GM04503 (cell line): ENCODE measurements at regions not wholly inside any gene's neighbourhood (a gene's known extent, or its start where the extent isn't known, plus 50 kb on each side); places are given as distances from the start of the nearest gene placed in this dataset.

Experiments used
- DNase-seq: peaks from one replicate; pipeline ENCODE4 v3.0.0-alpha.2; 2012; ENCODE audit warnings: low read depth

DNA sequence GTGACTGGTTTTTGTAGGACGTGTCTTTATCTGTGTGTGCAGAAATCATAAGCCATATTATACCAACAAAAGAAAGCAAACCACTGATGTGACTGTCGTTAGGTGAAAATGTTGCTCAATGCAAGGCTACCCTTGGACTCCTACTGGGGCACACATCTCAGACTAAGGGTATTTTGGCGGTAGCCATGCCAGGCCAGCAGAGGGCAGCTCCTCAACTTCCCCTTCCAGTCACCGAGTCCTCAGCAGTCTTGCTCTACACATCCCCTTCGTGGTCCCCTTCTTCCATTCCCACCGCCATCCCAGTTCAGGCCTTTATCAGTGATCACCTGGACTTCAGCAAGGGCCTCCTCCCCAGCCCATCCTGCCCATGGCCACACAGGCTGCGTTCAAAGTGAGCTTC lies 113.7 kb upstream of the GGTLC1 start:
- no peak for DNase-seq

GRCh38 chr20:24100370-24101011 lies 111.9 kb upstream of the GGTLC1 start:
- DNase-seq = no peak

GRCh38 chr20:24098886-24099285 lies 110.3 kb upstream of the GGTLC1 start:
- no peak for DNase-seq

DNA sequence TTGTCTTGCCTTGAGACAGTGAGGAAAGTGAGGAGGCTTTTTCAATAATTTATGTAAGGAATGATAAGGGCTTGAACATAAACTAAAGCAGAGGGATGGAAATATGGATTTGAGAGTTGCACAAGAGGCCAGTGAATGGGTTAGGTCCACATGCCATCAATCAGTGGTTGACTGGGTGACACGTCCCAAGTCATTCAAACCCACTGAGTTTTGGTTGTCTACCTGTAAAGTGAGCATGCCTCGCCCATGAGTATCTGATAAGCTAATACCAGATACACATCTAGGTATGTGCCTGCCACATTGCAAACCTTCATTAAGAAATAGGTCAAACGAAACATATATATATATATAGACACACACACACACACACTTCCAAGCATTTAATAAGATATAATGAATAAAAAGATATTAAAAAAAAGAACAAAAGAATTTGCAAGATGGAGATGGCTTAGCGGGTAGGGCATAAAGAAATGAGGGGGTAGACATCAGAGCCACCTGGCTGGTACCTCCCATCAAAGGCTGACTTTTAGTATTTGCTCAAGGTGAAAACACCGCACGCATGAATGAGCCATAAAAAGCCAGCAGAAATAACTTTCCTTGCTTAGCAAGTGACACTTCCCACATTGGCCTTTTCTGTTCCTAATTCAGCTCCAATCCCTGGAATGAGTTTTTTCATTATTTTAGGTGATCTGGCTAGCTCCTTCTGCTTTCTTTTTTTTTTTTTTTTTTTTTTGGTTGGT lies 109.1 kb upstream of the GGTLC1 start:
- DNase-seq = no peak

- no peak for DNase-seq
These were observed 108.4 kb upstream of the GGTLC1 start for GRCh38 chr20:24096864-24097450.

DNA sequence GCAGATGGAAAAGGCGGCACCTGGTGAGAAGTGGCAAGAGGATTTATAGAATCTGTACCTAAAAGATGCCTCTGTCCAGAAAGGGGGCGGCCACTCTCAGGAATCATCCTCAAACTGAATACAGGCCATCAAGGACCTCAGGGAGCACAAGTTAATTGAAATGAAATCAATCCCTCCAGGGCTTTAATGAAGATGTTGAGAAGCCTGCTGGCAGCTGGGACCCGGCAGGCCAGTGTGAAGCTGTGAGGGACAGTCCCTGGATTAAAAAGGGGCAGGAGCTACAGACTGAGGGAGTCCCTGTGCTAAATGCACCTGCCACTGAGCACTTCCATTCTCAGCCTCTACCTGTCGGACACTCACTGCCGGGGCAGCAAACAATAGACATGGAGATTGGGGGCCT lies 107.7 kb upstream of the GGTLC1 start:
- DNase-seq = no peak

GRCh38 chr20:24095756-24096155 lies 107.2 kb upstream of the GGTLC1 start:
- no peak for DNase-seq

DNA sequence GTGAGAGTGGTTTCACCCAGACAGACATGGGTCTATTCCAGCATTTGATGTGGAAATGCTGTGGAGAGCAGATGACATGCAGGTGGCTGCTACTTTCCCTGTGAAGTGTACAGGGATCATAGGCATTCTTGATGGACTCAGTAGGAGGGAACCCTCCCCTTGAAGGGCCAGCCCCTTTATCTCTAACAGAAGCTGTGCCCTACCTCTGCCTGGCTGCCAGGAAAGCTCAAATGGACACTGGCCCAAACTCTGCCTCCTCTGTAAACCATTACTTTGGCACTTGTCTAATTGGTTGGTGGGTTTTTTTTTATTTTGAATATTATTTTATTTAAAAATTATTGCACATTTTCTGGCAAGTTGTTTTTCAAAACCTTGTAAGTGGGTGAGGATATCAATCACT lies 106.7 kb upstream of the GGTLC1 start:
- DNase-seq = no peak

DNA sequence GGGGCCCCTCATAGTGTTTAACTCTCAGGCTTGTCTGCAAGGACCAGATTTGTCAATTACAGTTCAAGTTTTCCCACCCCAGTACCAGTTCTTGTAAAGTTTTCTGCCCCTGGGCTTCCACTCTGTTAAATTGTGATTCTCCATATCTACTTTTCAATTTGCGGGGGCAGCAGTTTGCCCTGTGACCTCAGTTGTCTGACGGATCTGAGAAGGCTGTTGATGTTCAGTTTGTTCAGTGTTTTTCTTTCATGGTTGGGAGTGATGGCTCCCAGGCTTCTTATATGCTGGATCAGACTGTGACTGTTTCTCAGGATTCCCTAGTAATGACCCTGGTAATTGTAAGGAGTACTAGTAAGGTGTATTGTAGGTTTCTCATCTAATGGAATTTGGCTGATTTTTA lies 101.0 kb upstream of the GGTLC1 start:
- no peak for DNase-seq

DNA sequence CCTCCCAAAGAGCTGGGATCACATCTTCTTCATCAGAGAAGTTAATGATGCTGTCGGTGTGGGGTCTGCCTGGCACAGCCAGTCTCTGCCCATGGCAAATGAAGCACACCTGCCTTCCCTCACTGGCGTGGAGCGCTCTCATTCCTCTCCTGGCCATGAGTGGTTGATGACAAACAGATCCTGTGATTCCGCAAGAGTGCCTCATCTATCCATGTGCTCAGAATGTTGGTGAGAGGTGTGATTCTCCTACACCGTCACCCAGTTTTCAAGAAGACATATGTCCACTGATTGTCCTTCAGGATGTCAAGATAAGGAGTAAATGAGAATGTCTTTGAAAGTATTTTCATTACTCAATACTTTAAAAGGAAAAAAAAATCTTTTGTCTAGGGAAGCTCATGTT lies 97.5 kb upstream of the GGTLC1 start:
- DNase-seq = no peak

DNA sequence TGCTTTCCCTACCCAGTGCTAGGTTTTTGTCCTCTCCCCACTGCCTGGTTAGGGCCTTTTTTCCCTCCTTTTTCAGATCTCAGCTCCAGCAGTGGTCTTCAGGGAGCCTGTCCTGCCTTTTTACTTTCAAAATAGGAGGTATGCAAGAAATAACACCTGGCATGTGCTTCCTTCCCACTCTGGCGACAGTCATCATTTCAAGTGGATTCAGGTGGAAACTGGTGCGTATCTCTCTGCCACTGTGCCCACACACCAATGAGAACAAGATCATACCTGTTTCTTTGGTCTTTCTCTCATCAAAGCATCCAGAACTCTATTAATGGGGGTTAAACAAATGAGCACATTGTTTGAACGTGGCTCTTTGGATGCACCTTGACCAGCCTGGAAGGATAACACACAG lies 95.7 kb upstream of the GGTLC1 start:
- DNase-seq = no peak

DNA sequence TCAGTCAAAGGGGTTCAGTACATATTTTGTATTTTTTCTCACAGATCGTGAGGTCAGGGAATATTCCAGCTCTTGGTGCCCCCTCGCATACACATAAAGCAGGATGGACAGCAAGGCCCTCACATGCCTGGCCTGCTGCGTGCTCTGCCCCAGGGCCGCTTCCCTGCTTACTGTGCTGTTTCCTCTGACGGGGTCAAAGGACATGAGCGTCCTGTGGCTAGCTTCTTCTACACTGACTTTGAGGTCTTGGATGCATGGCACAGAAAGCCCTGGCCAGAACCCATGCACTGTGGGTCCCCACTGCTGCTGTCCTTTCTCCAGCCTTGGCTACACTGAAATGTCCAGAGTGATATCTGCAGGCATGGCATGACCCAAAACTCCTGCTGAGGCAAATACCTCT lies 92.5 kb upstream of the GGTLC1 start:
- no peak for DNase-seq

DNA sequence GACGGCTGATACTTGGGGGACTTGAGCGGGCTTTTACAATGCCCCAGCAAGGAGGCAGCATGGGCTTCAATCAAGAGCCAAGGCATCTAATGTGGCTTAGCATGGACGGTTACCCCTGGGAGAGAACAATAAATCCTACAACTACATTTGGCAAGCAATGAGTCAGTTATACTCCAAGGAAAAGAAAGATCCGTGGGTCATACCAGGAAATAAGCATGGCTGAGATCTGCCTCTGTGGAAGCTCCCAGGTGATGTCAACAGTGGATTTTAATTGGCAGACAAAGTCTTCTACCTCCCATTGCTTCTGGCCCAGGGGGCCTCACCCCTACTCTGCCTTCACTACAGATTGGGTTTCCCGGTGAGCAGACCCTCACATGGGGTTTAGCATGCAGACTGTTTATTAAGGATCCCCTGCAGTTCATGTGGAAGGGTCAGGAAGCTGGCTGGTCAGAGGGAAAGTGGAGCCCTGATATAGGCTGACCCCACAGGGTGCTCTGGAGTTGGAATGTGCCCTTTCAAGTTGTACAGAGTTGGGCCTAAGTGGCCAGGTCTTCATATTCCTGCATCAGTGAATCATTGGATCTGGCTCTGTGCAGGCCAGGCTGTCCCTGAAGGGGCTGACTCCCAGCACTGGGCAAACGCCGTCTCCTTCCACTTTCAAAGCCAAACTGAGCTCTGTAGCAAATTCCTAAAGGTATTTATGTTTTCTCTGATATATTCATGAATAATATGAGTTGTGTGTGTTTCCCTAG lies 91.3 kb upstream of the GGTLC1 start:
- no peak for DNase-seq

DNA sequence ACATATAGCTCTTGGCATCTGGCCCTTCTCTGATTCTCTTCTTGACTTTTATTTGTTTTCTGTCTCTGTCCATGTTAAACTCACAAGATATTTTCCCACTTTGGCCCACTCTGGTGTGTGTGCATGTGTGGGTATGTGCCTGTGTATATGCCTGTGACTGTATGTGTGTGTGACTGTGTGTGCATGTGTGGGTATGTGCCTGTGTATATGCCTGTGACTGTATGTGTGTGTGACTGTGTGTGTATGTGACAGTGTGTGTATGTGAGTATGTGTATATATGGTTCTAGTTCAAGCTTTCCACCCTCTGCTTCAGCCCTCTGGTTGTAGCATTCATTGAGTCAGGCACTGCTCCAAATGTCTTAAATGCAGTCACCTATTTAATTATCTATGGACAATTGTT lies 88.6 kb upstream of the GGTLC1 start:
- DNase-seq = no peak

- DNase-seq = no peak
These were observed 82.1 kb upstream of the GGTLC1 start for GRCh38 chr20:24070679-24071078.

- DNase-seq = no peak
These were observed 77.6 kb upstream of the GGTLC1 start for GRCh38 chr20:24066076-24066700.

DNA sequence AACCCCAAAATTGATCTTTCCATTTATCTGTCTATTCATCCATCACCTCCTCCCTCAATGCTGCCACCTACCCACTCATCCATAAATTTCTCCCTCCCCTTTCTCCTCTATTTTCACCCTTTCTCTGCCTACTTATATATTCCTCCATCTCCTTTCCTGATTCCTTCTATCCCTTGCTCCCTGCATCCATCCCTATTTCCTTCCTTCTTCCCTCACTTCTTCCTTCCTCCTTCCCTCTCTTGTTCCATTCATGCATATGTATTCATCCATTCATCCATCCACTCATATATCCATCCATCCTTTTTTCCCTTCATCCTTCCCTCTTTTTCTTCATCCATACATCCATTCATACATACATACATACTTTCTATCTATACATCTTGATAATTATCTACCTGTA lies 76.3 kb upstream of the GGTLC1 start:
- no peak for DNase-seq

GRCh38 chr20:24064092-24064491 lies 75.5 kb upstream of the GGTLC1 start:
- no peak for DNase-seq

DNA sequence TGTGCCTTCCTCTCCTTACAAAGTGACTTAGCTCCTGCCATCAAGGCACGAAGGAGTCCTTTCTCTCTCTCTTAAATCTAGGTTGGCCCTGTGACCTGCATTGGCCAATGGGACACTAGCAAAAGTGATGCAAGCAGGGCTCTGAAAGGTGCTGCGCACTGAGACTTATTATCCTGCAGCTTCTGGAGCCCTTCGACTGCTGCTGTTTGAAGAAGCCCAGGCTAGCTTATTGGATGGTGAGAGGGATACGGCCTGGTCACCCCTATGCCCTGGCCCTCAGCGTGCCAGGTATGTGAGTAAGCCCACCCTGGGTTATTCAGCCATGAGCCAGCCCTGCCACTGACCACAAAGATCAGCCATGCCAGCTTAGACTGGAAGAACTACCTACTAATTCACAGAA lies 74.5 kb upstream of the GGTLC1 start:
- DNase-seq = no peak

- no peak for DNase-seq
These were observed 72.4 kb upstream of the GGTLC1 start for GRCh38 chr20:24060851-24061590.

DNA sequence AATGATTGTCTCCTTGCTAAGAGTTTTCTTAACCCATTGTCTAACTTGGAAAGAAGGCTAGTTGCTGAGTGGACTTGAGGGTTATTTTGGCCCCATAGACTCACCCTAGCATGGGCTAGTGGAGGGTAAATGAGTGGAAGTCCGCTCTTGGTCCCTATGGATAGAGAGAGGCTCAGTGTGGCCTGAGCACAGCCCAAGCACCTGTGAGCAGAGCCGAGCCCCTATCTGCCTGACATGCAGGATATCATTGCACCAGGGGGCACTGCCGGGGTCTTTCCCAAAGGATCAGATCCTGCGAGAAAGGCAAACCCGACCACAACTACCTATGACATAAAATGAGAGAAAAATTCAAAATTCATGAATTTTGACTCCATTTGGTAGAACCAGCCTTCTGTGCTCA lies 70.6 kb upstream of the GGTLC1 start:
- no peak for DNase-seq

- no peak for DNase-seq
These were observed 67.9 kb upstream of the GGTLC1 start for GRCh38 chr20:24056491-24056890.
